GM23338 (cell line): ENCODE measurements at regions not wholly inside any gene's neighbourhood (a gene's known extent, or its start where the extent isn't known, plus 50 kb on each side); places are given as distances from the start of the nearest gene placed in this dataset.

Source experiments
- ATAC-seq: fragments of 200-7000 bp; cut with Tn5 transposase; 3 replicates; pipeline ENCODE4 v1.9.1; 2020
- DNase-seq: peaks from one replicate; pipeline ENCODE4 v3.0.0-alpha.2; 2015; ENCODE audit warnings: low spot score
- H2AFZ ChIP-seq: fragments of 200-600 bp; sonication (generic); 2 replicates; pipeline ENCODE4 v1.8.0; 2016; ENCODE audit warnings: antibody characterized with exemption, mild to moderate bottlenecking, moderate library complexity
- H3F3A ChIP-seq: fragments of 200-600 bp; sonication (generic); replicated peaks from 2 replicates; pipeline ENCODE4 v1.8.0; 2017; ENCODE audit warnings: antibody characterized with exemption, mixed run types, low read depth
- H3K27ac ChIP-seq: fragments of 200-600 bp; sonication (generic); 2 replicates; pipeline ENCODE4 v1.6.1; 2016; ENCODE audit warnings: low read depth
- H3K27me3 ChIP-seq: fragments of 200-600 bp; sonication (generic); 2 replicates; pipeline ENCODE4 v1.8.0; 2016; ENCODE audit warnings: mild to moderate bottlenecking, mixed run types, moderate library complexity; ENCODE audit not compliant: insufficient read depth
- H3K36me3 ChIP-seq: fragments of 200-600 bp; sonication (generic); 2 replicates; pipeline ENCODE4 v1.8.0; 2016; ENCODE audit warnings: mild to moderate bottlenecking; ENCODE audit not compliant: insufficient read depth
- H3K4me1 ChIP-seq: fragments of 200-600 bp; sonication (generic); 2 replicates; pipeline ENCODE4 v1.8.0; 2016; ENCODE audit warnings: mild to moderate bottlenecking, moderate library complexity; ENCODE audit not compliant: insufficient read depth
- H3K4me2 ChIP-seq: fragments of 200-600 bp; sonication (generic); 2 replicates; pipeline ENCODE4 v1.7.1; 2017; ENCODE audit warnings: mixed run types
- H3K4me3 ChIP-seq: fragments of 200-600 bp; sonication (generic); 2 replicates; pipeline ENCODE4 v1.6.1; 2016; ENCODE audit warnings: mixed run types
- H3K79me2 ChIP-seq: fragments of 200-600 bp; sonication (generic); replicated peaks from 2 replicates; pipeline ENCODE4 v1.8.0; 2017; ENCODE audit warnings: mild to moderate bottlenecking; ENCODE audit not compliant: insufficient read depth
- H3K9me2 ChIP-seq: fragments of 200-600 bp; sonication (generic); 2 replicates; pipeline ENCODE4 v1.8.0; 2017; ENCODE audit not compliant: insufficient read depth
- H4K20me1 ChIP-seq: fragments of 200-600 bp; sonication (generic); replicated peaks from 2 replicates; pipeline ENCODE4 v1.8.0; 2017; ENCODE audit warnings: mild to moderate bottlenecking; ENCODE audit not compliant: insufficient read depth
- H3K27ac Mint-ChIP-seq: 2 replicates; pipeline ENCODE4 v1.8.0; 2020; ENCODE audit warnings: inconsistent platforms, mild to moderate bottlenecking, moderate library complexity, mixed read lengths
- H3K27me3 Mint-ChIP-seq: 3 replicates; pipeline ENCODE4 v1.8.0; 2022; ENCODE audit warnings: low read depth, mild to moderate bottlenecking, moderate library complexity, mixed read lengths, inconsistent platforms; ENCODE audit not compliant: insufficient read depth, poor library complexity
- H3K36me3 Mint-ChIP-seq: 3 replicates; pipeline ENCODE4 v1.8.0; 2021; ENCODE audit warnings: low read depth, mild to moderate bottlenecking, inconsistent platforms, moderate library complexity, mixed read lengths
- H3K4me1 Mint-ChIP-seq: 3 replicates; pipeline ENCODE4 v1.8.0; 2020; ENCODE audit warnings: mild to moderate bottlenecking, inconsistent platforms, mixed read lengths
- H3K4me3 Mint-ChIP-seq: 3 replicates; pipeline ENCODE4 v1.8.0; 2021; ENCODE audit warnings: moderate library complexity, mild to moderate bottlenecking, inconsistent platforms, mixed read lengths
- H3K9me3 Mint-ChIP-seq: 3 replicates; pipeline ENCODE4 v1.8.0; 2020; ENCODE audit warnings: moderate library complexity, mild to moderate bottlenecking, inconsistent platforms, mixed read lengths
- CREB1 ChIP-seq: fragments of 250-450 bp; sonication (Bioruptor Pico); IDR thresholded peaks from 2 replicates; pipeline ENCODE4 v1.5.0; 2020; ENCODE audit warnings: low read depth, mild to moderate bottlenecking, moderate library complexity
- CTCF ChIP-seq, 2 experiments: fragments of 200-600 bp in 1 of 2; sonication (generic) in 1 of 2; conservative IDR thresholded peaks; 2 replicates each; pipeline versions ENCODE4 v1.5.1 to v1.6.1; 2016 to 2017; ENCODE audit warnings: antibody characterized with exemption in 2 of 2, low read depth in 2 of 2, mild to moderate bottlenecking in 2 of 2, moderate library complexity in 1 of 2
- EZH2 ChIP-seq: fragments of 200-600 bp; sonication (generic); IDR thresholded peaks from one replicate; pipeline ENCODE4 v1.8.0; 2017; ENCODE audit warnings: antibody characterized with exemption, mild to moderate bottlenecking, low read depth; ENCODE audit not compliant: unreplicated experiment
- EZH2phosphoT487 ChIP-seq: fragments of 200-600 bp; sonication (generic); IDR thresholded peaks from one replicate; pipeline ENCODE4 v1.8.1; 2018; ENCODE audit warnings: antibody characterized with exemption; ENCODE audit not compliant: unreplicated experiment
- JUNB ChIP-seq: IDR thresholded peaks from one replicate; pipeline ENCODE4 v1.6.1; 2016; ENCODE audit warnings: antibody characterized with exemption; ENCODE audit not compliant: unreplicated experiment
- NANOG ChIP-seq: IDR thresholded peaks from 2 replicates; pipeline ENCODE4 v1.6.1; 2016; ENCODE audit warnings: antibody characterized with exemption, borderline replicate concordance
- REST ChIP-seq: IDR thresholded peaks from one replicate; pipeline ENCODE4 v1.6.1; 2018; ENCODE audit warnings: antibody characterized with exemption; ENCODE audit not compliant: unreplicated experiment
- ZNF114 ChIP-seq: fragments of 250-450 bp; sonication (Bioruptor Pico); IDR thresholded peaks from 2 replicates; pipeline ENCODE4 v1.5.0; 2020; ENCODE audit warnings: mild to moderate bottlenecking, moderate library complexity
- ZNF331 ChIP-seq: fragments of 250-450 bp; sonication (Bioruptor Pico); IDR thresholded peaks from 2 replicates; pipeline ENCODE4 v1.5.0; 2020; ENCODE audit warnings: low read depth, mild to moderate bottlenecking, moderate library complexity
- TF ChIP-seq, protein P1 (sequence below): IDR thresholded peaks from 2 replicates; pipeline ENCODE4 v1.6.1; 2016; ENCODE audit warnings: antibody characterized with exemption

DNA sequence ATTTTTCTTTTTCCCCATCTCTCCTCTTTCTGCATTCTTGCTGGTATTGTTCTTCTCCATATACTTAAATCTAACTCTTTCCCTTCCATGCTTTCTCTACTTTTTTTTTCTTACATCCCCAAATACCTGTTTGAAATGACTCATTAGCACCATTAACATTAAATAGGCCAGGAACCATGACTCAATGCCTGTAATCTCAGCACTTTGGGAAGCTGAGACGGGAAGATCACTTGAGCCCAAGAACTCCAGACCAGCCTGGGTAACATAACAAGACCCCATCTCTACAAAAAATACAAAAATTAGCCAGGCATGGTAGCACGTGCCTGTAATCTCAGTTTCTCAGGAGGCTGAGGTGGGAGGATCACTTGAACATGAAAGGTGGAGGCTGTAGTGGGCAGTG, 1026.8 kb downstream of the GATA3 start:
- Histone ChIP-seq H3K36me3 (no peaks in the 10 kb centered on the region), H3K79me2 (no peaks in the 10 kb centered on the region), H3K9me2 (peaks cover 5% of the 10 kb centered on the region; the same call in 1 of the 2 replicates), H3K27me3 (no peaks in the 10 kb centered on the region), H3F3A (no peaks in the 10 kb centered on the region), H3K4me1 (no peaks in the 10 kb centered on the region), H3K4me3 (no peak overlapping the region), H3K4me2 (no peak overlapping the region), H4K20me1 (no peaks in the 10 kb centered on the region), H2AFZ (no peak overlapping the region), H3K27ac (no peak overlapping the region)
- DNase-seq: no peak
- no peak for TF ChIP-seq JUNB
- no peak for TF ChIP-seq EZH2phosphoT487
- TF ChIP-seq, protein P1, sequence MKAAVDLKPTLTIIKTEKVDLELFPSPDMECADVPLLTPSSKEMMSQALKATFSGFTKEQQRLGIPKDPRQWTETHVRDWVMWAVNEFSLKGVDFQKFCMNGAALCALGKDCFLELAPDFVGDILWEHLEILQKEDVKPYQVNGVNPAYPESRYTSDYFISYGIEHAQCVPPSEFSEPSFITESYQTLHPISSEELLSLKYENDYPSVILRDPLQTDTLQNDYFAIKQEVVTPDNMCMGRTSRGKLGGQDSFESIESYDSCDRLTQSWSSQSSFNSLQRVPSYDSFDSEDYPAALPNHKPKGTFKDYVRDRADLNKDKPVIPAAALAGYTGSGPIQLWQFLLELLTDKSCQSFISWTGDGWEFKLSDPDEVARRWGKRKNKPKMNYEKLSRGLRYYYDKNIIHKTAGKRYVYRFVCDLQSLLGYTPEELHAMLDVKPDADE: no peak
- H3K36me3 Mint-ChIP-seq: no peaks in the 10 kb centered on the region
- no peak for ATAC-seq
- H3K27ac Mint-ChIP-seq: no peak overlapping the region
- H3K27me3 Mint-ChIP-seq: no peaks in the 10 kb centered on the region
- 0 out of 3 replicates have a peak, but pooled peaks cover 2% of the 10 kb centered on the region for H3K4me1 Mint-ChIP-seq
- H3K9me3 Mint-ChIP-seq: no peaks in the 10 kb centered on the region
- no peak overlapping the region for H3K4me3 Mint-ChIP-seq

DNA sequence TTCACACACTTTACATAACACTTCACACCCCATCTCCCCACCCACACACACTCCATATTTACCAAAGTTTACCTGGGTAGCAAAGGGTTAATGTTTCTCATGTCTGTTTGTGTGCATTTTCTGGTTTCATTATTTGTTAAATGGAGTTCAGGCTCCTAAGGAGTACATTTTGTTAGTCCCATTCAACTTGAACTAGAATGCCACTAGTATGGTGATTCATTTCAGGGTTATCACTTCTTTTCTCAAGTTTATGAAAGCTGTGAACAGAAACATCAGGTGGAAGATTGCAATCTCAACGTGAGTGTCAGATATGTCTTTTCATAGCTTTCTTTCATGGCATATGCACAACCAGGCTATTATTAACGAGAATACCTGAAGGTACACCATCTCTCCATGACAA, 1027.5 kb downstream of the GATA3 start:
- Histone ChIP-seq H3K4me3 (no peak overlapping the region), H3F3A (no peaks in the 10 kb centered on the region), H3K27ac (no peak overlapping the region), H4K20me1 (no peaks in the 10 kb centered on the region), H3K4me2 (no peak overlapping the region), H3K27me3 (0 out of 2 replicates have a peak, but pooled peaks cover 3% of the 10 kb centered on the region), H2AFZ (no peak overlapping the region), H3K36me3 (no peaks in the 10 kb centered on the region), H3K9me2 (peaks cover 5% of the 10 kb centered on the region; the same call in 1 of the 2 replicates), H3K4me1 (no peaks in the 10 kb centered on the region), H3K79me2 (no peaks in the 10 kb centered on the region)
- H3K27ac Mint-ChIP-seq: no peak overlapping the region
- H3K4me1 Mint-ChIP-seq: 0 out of 3 replicates have a peak, but pooled peaks cover 2% of the 10 kb centered on the region
- H3K9me3 Mint-ChIP-seq: no peaks in the 10 kb centered on the region
- H3K36me3 Mint-ChIP-seq: no peaks in the 10 kb centered on the region
- no peak for ATAC-seq
- no peak overlapping the region for H3K4me3 Mint-ChIP-seq
- no peaks in the 10 kb centered on the region for H3K27me3 Mint-ChIP-seq
- no peak for DNase-seq
- TF ChIP-seq EZH2 (no peak), ZNF331 (no peak), CREB1 (CRISPR knock-in tag) (no peak), REST (no peak), NANOG (no peak), CTCF (conservative IDR thresholded peaks at IDR 0.05; ENCODE audit: low read depth in 2 of 2) (no peak), ZNF114 (CRISPR knock-in tag) (no peak)
- TF ChIP-seq, protein P1: no peak
